GM12872 (cell line): ENCODE measurements at regions not wholly inside any gene's neighbourhood (a gene's known extent, or its start where the extent isn't known, plus 50 kb on each side); places are given as distances from the start of the nearest gene placed in this dataset.

Source experiments
- TF ChIP-seq, protein P1 (sequence below): IDR thresholded peaks from 3 replicates; pipeline ENCODE4 v1.5.1; 2011; ENCODE audit warnings: low read depth, mild to moderate bottlenecking, low read length, moderate library complexity; ENCODE audit not compliant: insufficient read depth

DNA sequence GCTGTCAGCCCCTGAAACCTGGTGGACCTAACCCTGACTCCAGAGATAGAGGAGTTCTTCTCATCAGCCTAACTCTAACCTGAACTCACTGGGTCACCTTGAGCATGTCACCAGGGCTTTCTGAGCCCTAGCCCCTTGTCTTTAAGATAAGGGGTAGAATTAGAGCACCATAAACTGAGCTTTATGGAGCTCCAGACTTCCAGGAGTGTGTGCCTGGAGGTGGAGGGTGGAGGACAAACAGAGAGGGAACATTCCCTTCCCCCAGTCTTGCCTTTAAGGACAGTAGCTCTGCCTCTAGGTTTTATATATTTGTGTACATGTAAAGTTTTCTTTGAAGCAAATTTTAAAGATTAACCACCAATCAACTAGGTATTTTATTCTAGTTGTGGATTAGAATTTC is 83.9 kb upstream of the PACRGL start:
- TF ChIP-seq, protein P1, sequence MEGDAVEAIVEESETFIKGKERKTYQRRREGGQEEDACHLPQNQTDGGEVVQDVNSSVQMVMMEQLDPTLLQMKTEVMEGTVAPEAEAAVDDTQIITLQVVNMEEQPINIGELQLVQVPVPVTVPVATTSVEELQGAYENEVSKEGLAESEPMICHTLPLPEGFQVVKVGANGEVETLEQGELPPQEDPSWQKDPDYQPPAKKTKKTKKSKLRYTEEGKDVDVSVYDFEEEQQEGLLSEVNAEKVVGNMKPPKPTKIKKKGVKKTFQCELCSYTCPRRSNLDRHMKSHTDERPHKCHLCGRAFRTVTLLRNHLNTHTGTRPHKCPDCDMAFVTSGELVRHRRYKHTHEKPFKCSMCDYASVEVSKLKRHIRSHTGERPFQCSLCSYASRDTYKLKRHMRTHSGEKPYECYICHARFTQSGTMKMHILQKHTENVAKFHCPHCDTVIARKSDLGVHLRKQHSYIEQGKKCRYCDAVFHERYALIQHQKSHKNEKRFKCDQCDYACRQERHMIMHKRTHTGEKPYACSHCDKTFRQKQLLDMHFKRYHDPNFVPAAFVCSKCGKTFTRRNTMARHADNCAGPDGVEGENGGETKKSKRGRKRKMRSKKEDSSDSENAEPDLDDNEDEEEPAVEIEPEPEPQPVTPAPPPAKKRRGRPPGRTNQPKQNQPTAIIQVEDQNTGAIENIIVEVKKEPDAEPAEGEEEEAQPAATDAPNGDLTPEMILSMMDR, result no peak

DNA sequence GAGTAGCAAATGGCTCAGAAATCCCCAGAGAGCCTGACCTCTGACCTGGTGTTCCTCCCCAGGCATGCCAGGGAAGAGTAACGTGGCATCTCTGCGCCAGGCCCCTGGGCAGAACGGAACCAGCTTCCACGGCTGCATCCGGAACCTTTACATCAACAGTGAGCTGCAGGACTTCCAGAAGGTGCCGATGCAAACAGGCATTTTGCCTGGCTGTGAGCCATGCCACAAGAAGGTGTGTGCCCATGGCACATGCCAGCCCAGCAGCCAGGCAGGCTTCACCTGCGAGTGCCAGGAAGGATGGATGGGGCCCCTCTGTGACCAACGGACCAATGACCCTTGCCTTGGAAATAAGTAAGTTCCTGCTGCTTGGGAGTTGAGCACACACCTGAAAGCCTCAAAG is 83.4 kb upstream of the PACRGL start:
- TF ChIP-seq, protein P1, result no peak

DNA sequence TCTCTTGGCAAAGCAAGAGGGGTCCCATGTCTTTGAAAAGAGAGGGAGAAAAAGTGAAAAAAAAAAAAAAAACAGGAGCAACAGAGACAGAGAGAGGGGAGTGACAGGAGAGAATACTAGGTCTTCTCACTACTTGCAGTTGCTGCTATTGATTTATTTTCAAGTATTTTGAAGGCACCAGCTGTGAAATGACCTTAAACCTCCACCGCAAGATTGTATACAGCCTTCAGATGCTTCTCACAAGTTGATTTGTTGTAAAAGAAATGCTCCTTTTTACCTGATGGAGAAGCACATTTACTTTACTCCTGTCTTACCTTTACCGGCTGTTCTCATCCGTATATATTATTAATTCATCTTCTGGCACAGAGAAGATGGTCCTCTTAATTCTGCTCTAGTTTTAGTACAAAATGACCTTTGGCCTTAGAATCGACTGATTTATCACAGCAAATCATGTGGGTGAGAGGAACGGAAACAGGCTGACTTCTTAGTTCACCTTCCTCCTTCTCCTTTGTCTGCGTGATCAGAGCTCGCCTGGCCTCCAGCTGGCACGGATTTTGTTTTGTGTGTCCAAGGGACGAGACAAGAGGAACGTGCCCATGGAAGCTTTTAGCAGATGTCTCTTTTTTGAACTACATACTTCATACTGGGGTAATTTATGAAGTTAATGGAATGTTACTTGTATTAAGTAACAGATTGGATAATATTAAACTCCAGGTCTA is 82.4 kb upstream of the PACRGL start:
- TF ChIP-seq, protein P1, result no peak

GRCh38 chr4:20618731-20619130 is 81.5 kb upstream of the PACRGL start:
- TF ChIP-seq, protein P1, result no peak

DNA sequence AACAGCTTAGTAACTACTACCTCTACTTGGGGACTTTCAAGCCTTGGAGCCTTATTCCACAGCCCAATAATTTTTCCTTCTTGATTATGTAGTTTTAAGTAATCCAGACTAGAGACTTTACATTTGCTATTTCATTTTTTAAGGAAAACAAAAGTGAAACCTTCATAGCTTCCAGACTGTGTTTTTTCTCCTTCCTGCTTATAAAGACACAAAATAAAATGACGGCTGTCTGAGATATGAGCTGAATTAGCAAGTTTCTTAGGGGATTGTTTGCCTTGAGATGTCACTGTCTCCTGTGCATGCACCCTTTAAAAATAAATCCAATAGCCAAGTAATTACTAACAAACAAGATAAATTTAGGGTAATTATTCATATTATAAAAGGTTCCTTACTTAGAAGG is 78.8 kb upstream of the PACRGL start:
- TF ChIP-seq, protein P1, result no peak

DNA sequence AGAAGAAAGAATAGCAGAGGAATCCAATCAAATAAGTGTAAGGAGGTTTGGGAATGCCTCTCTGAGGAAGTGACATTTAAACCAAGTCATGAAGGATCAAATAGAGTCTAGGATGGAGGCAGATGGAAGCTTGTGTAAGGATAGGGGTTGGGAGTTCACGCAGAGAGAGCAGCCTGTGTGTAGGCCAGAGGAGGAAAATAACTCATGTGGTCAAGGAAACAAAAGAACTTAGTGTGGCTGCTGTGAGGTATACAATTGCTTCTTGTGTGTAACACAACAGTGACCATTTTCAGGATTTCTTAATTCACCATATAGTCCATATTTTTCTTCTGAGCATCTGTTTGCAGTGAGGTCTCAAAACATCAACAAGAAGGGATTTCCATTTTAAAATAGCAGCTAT is 77.6 kb upstream of the PACRGL start:
- TF ChIP-seq, protein P1, result no peak

DNA sequence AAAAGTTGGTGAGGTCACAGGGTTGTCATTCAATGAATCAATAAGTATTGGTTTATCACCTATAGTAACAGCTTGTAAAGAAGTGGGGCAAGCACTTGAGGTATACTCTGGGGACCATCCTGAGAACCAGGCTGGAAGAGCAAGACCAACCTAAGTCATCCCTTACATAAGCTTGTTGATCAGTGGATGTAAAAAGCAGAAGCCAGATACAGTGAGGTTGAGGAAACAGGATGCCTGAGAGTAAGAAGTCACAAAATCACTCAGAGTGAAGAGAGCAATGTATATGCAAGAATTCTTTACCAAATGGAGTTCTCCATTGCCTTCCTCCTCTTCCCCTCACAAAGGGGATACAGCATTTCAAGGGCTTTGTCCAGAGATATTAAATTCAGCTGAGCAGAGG is 76.3 kb upstream of the PACRGL start:
- TF ChIP-seq, protein P1, result no peak
